ENCODE measurements at regions not wholly inside any gene's neighbourhood (a gene's known extent, or its start where the extent isn't known, plus 50 kb on each side); places are given as distances from the start of the nearest gene placed in this dataset.
"Not testable (repeated sequence)": the region's sequence is repeated elsewhere in the genome, so short reads cannot be mapped to it uniquely, and the experiment has no call there.

- not testable (repeated sequence) for TF ChIP-seq CTCF, POLR2A (IDR thresholded peaks at IDR 0.05)
Observed at GRCh38 chr14:106674093-106674492, 1147.7 kb downstream of the TMEM121 start.

Measured in heart left ventricle (tissue), 13 donors.